ENCODE measurements at regions not wholly inside any gene's neighbourhood (a gene's known extent, or its start where the extent isn't known, plus 50 kb on each side); places are given as distances from the start of the nearest gene placed in this dataset.

- Mint-ChIP-seq H3K4me3 (no peak overlapping the region), H3K27me3 (ENCODE audit: low read depth, poor library complexity) (peaks cover 21% of the 10 kb centered on the region), H3K27ac (no peak overlapping the region), H3K4me1 (peaks cover 69% of the 10 kb centered on the region), H3K9me3 (peaks cover 23% of the 10 kb centered on the region), H3K36me3 (ENCODE audit: low read depth) (peaks cover 15% of the 10 kb centered on the region)
- DNase-seq: no peak
- TF ChIP-seq CTCF (IDR thresholded peaks at IDR 0.05): no peak
These were observed 261.1 kb downstream of the C16orf95 start for GRCh38 chr16:87056083-87056482.

- H3K36me3 Mint-ChIP-seq (ENCODE audit: low read depth): peaks cover 15% of the 10 kb centered on the region
- no peak overlapping the region for H3K4me3 Mint-ChIP-seq
- no peak for DNase-seq
- H3K9me3 Mint-ChIP-seq: peaks cover 23% of the 10 kb centered on the region
- no peak overlapping the region for H3K27ac Mint-ChIP-seq
- H3K27me3 Mint-ChIP-seq (ENCODE audit: low read depth, poor library complexity): peaks cover 20% of the 10 kb centered on the region
- H3K4me1 Mint-ChIP-seq: peaks cover 69% of the 10 kb centered on the region
- no peak for TF ChIP-seq CTCF (IDR thresholded peaks at IDR 0.05)
These were observed 260.6 kb downstream of the C16orf95 start for GRCh38 chr16:87056551-87056950.

- peaks cover 23% of the 10 kb centered on the region for H3K9me3 Mint-ChIP-seq
- DNase-seq: no peak
- peaks cover 12% of the 10 kb centered on the region for H3K27me3 Mint-ChIP-seq (ENCODE audit: low read depth, poor library complexity)
- peaks cover 14% of the 10 kb centered on the region for H3K36me3 Mint-ChIP-seq (ENCODE audit: low read depth)
- no peak overlapping the region for H3K4me3 Mint-ChIP-seq
- no peak overlapping the region for H3K27ac Mint-ChIP-seq
- peaks cover 69% of the 10 kb centered on the region for H3K4me1 Mint-ChIP-seq
- TF ChIP-seq CTCF (IDR thresholded peaks at IDR 0.05): peak; percentile 15
These were observed 259.8 kb downstream of the C16orf95 start for GRCh38 chr16:87057211-87057881.

- Mint-ChIP-seq H3K27ac (no peak overlapping the region), H3K27me3 (ENCODE audit: low read depth, poor library complexity) (peaks cover 16% of the 10 kb centered on the region), H3K36me3 (ENCODE audit: low read depth) (peaks cover 10% of the 10 kb centered on the region), H3K4me3 (no peak overlapping the region), H3K9me3 (peaks cover 17% of the 10 kb centered on the region), H3K4me1 (peaks cover 72% of the 10 kb centered on the region)
- no peak for TF ChIP-seq CTCF (IDR thresholded peaks at IDR 0.05)
- DNase-seq: no peak
These were observed 259.1 kb downstream of the C16orf95 start for GRCh38 chr16:87057951-87058560.

- H3K9me3 Mint-ChIP-seq: peaks cover 16% of the 10 kb centered on the region
- H3K27me3 Mint-ChIP-seq (ENCODE audit: low read depth, poor library complexity): peaks cover 16% of the 10 kb centered on the region
- no peak for DNase-seq
- peaks cover 9% of the 10 kb centered on the region for H3K36me3 Mint-ChIP-seq (ENCODE audit: low read depth)
- peak overlapping the region; percentile 59 for H3K27ac Mint-ChIP-seq
- no peak for TF ChIP-seq CTCF (IDR thresholded peaks at IDR 0.05)
- H3K4me3 Mint-ChIP-seq: no peak overlapping the region
- H3K4me1 Mint-ChIP-seq: peaks cover 79% of the 10 kb centered on the region
These were observed 258.4 kb downstream of the C16orf95 start for GRCh38 chr16:87058728-87059250.

Data from nephron progenitor cell (in vitro differentiated cells).